C4-2B (cell line): ENCODE measurements at regions not wholly inside any gene's neighbourhood (a gene's known extent, or its start where the extent isn't known, plus 50 kb on each side); places are given as distances from the start of the nearest gene placed in this dataset.

ENCODE experiments used
- ZFX ChIP-seq: fragments of 450-650 bp; IDR thresholded peaks from 2 replicates; pipeline ENCODE4 v1.6.1; 2017
- TF ChIP-seq, protein P1 (sequence below): fragments of 450-650 bp; conservative IDR thresholded peaks from 2 replicates; pipeline ENCODE4 v1.5.1; 2017; ENCODE audit warnings: mild to moderate bottlenecking

DNA sequence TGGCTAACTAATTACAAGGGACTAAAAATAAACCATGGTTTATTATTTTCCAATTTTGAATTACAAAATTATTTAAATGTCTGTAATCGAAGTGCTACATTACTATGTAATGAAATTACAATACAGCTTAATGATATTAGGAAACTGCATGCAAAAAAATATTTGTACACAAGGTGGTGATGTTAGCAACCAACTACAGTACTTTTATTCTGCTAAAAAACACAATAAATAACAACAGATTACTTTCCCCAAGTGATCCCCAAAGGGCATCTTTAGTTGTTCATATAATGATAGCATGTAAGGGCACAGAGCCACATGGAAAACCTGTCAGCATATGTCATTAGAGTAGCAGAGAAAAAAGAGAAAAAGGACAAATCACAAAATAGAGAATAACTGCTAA, 147.5 kb upstream of the SOX2 start:
- TF ChIP-seq, protein P1, sequence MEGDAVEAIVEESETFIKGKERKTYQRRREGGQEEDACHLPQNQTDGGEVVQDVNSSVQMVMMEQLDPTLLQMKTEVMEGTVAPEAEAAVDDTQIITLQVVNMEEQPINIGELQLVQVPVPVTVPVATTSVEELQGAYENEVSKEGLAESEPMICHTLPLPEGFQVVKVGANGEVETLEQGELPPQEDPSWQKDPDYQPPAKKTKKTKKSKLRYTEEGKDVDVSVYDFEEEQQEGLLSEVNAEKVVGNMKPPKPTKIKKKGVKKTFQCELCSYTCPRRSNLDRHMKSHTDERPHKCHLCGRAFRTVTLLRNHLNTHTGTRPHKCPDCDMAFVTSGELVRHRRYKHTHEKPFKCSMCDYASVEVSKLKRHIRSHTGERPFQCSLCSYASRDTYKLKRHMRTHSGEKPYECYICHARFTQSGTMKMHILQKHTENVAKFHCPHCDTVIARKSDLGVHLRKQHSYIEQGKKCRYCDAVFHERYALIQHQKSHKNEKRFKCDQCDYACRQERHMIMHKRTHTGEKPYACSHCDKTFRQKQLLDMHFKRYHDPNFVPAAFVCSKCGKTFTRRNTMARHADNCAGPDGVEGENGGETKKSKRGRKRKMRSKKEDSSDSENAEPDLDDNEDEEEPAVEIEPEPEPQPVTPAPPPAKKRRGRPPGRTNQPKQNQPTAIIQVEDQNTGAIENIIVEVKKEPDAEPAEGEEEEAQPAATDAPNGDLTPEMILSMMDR: peak; percentile 13; the same call in 1 of the 2 replicates
- no peak for TF ChIP-seq ZFX
